ENCODE measurements at regions not wholly inside any gene's neighbourhood (a gene's known extent, or its start where the extent isn't known, plus 50 kb on each side); places are given as distances from the start of the nearest gene placed in this dataset.

GRCh38 chr14:39807271-39807670 is 375.0 kb upstream of the FBXO33 start (continued):
- TF ChIP-seq MXI1 (IDR thresholded peaks at IDR 0.05; ENCODE audit: low read depth, low read length) (no peak), GATA2 (CRISPR knock-in tag; IDR thresholded peaks at IDR 0.05) (no peak), SMC3 (IDR thresholded peaks at IDR 0.05; ENCODE audit: low read depth, low read length) (no peak), NRF1 (IDR thresholded peaks at IDR 0.05; ENCODE audit: low read depth, low read length) (no peak)

GRCh38 chr14:39784461-39784860 is 352.2 kb upstream of the FBXO33 start:
- H3K4me1 ChIP-seq (ENCODE audit: control insufficient read depth in 1 of 2, insufficient read depth in 2 of 2, low read depth in 1 of 2, low read length in 1 of 2) = no peaks in the 10 kb centered on the region
- H3K27ac ChIP-seq (ENCODE audit: low read depth in 2 of 2, low read length in 1 of 2) = no peak overlapping the region
- no peaks in the 10 kb centered on the region for H3K9me3 ChIP-seq
- no peak overlapping the region for H3K9ac ChIP-seq
- H2AFZ ChIP-seq (ENCODE audit: low read depth) = no peak overlapping the region
- H3K27me3 ChIP-seq (ENCODE audit: insufficient read depth) = no peaks in the 10 kb centered on the region
- no peaks in the 10 kb centered on the region for H3K79me2 ChIP-seq (ENCODE audit: insufficient read depth)
- H3K4me3 ChIP-seq (ENCODE audit: low read depth in 2 of 2, low read length in 1 of 2) = no peak overlapping the region
- no peaks in the 10 kb centered on the region for H3K36me3 ChIP-seq (replicated peaks in 1 of 2; ENCODE audit: control insufficient read depth in 1 of 2, insufficient read depth in 2 of 2, low read length in 1 of 2)
- no peak for DNase-seq
- no peaks in the 10 kb centered on the region for H3K9me2 ChIP-seq
- 0% methylated on average over 1 of the region's 1 CpG for WGBS (ENCODE audit: low lambda C conversion rate)
- POLR2A ChIA-PET = no interaction called here
- TF ChIP-seq EZH2phosphoT487 (IDR thresholded peaks at IDR 0.05; ENCODE audit: borderline replicate concordance, low read depth) = no peak
- TF ChIP-seq GABPA (IDR thresholded peaks at IDR 0.05; ENCODE audit: low read depth) = no peak
- no peak for TF ChIP-seq GATA2 (CRISPR knock-in tag; IDR thresholded peaks at IDR 0.05)
- TF ChIP-seq TEAD4 (IDR thresholded peaks at IDR 0.05; ENCODE audit: borderline replicate concordance, insufficient read depth) = no peak
- TF ChIP-seq RFX5 (IDR thresholded peaks at IDR 0.05; ENCODE audit: low read length) = no peak
- TF ChIP-seq NRF1 (IDR thresholded peaks at IDR 0.05; ENCODE audit: low read depth, low read length) = no peak
- no peak overlapping the region for H3K4me2 ChIP-seq
- H4K20me1 ChIP-seq (ENCODE audit: insufficient read depth) = no peaks in the 10 kb centered on the region
- H3F3A ChIP-seq (replicated peaks; ENCODE audit: insufficient read depth) = no peaks in the 10 kb centered on the region
- CTCF ChIA-PET = no interaction called here

GRCh38 chr14:39781466-39781865 is 349.2 kb upstream of the FBXO33 start:
- no peak overlapping the region for H3K4me3 ChIP-seq (ENCODE audit: low read depth in 2 of 2, low read length in 1 of 2)
- no peak overlapping the region for H3K4me2 ChIP-seq
- H3K27ac ChIP-seq (ENCODE audit: low read depth in 2 of 2, low read length in 1 of 2) = no peak overlapping the region
- no peaks in the 10 kb centered on the region for H3K9me2 ChIP-seq
- ChIA-PET POLR2A (no interaction called here), CTCF (no interaction called here)
- no peaks in the 10 kb centered on the region for H3K9me3 ChIP-seq
- H3F3A ChIP-seq (replicated peaks; ENCODE audit: insufficient read depth) = no peaks in the 10 kb centered on the region
- H3K9ac ChIP-seq = no peak overlapping the region
- TF ChIP-seq EZH2phosphoT487 (IDR thresholded peaks at IDR 0.05; ENCODE audit: borderline replicate concordance, low read depth) (no peak), PBX3 (IDR thresholded peaks at IDR 0.05) (no peak), EP300 (IDR thresholded peaks at IDR 0.05; ENCODE audit: borderline replicate concordance in 1 of 2, low read depth in 1 of 2, low read length in 1 of 2) (no peak), YY1 (IDR thresholded peaks at IDR 0.05; ENCODE audit: low read depth) (no peak), CTCF (IDR thresholded peaks at IDR 0.05) (no peak), RCOR1 (IDR thresholded peaks at IDR 0.05; ENCODE audit: low read length) (no peak)
- no peaks in the 10 kb centered on the region for H3K36me3 ChIP-seq (replicated peaks in 1 of 2; ENCODE audit: control insufficient read depth in 1 of 2, insufficient read depth in 2 of 2, low read length in 1 of 2)
- 0% methylated on average over 4 of the region's 5 CpGs for WGBS (ENCODE audit: low lambda C conversion rate)
- DNase-seq = no peak
- H3K4me1 ChIP-seq (ENCODE audit: control insufficient read depth in 1 of 2, insufficient read depth in 2 of 2, low read depth in 1 of 2, low read length in 1 of 2) = no peaks in the 10 kb centered on the region
- H3K79me2 ChIP-seq (ENCODE audit: insufficient read depth) = no peaks in the 10 kb centered on the region
- H4K20me1 ChIP-seq (ENCODE audit: insufficient read depth) = no peaks in the 10 kb centered on the region
- H2AFZ ChIP-seq (ENCODE audit: low read depth) = no peak overlapping the region
- no peaks in the 10 kb centered on the region for H3K27me3 ChIP-seq (ENCODE audit: insufficient read depth)
